BLaER1 (cell line): ENCODE measurements at regions not wholly inside any gene's neighbourhood (a gene's known extent, or its start where the extent isn't known, plus 50 kb on each side); places are given as distances from the start of the nearest gene placed in this dataset.

Experiments
- H3K27ac ChIP-seq: shearing (Covaris generic); formaldehyde crosslinking; 2 replicates; pipeline ENCODE4 v1.8.1; 2022
- H3K27me3 ChIP-seq: shearing (Covaris generic); formaldehyde crosslinking; 2 replicates; pipeline ENCODE4 v1.8.1; 2022
- H3K36me3 ChIP-seq: shearing (Covaris generic); formaldehyde crosslinking; 2 replicates; pipeline ENCODE4 v1.8.1; 2022
- H3K4me1 ChIP-seq: shearing (Covaris generic); formaldehyde crosslinking; 2 replicates; pipeline ENCODE4 v1.8.1; 2022
- H3K4me2 ChIP-seq: shearing (Covaris generic); formaldehyde crosslinking; 2 replicates; pipeline ENCODE4 v1.8.1; 2022
- H3K4me3 ChIP-seq: shearing (Covaris generic); formaldehyde crosslinking; 2 replicates; pipeline ENCODE4 v1.8.1; 2022
- H3K9ac ChIP-seq: shearing (Covaris generic); formaldehyde crosslinking; 2 replicates; pipeline ENCODE4 v1.8.1; 2022
- H3K9me3 ChIP-seq: shearing (Covaris generic); formaldehyde crosslinking; 2 replicates; pipeline ENCODE4 v1.8.1; 2022
- H4K20me1 ChIP-seq: shearing (Covaris generic); formaldehyde crosslinking; 2 replicates; pipeline ENCODE4 v1.8.1; 2022
- Cebpa-rat ChIP-seq: shearing (Covaris generic); IDR thresholded peaks from 2 replicates; pipeline ENCODE4 v1.8.1; 2022

GRCh38 chr2:122164964-122165363, 409.5 kb downstream of the TSN start:
- no peaks in the 10 kb centered on the region for H3K36me3 ChIP-seq
- H3K27ac ChIP-seq = no peak overlapping the region
- TF ChIP-seq Cebpa-rat = no peak
- peaks cover 43% of the 10 kb centered on the region for H3K4me1 ChIP-seq
- no peak overlapping the region for H3K4me3 ChIP-seq
- H3K9ac ChIP-seq = no peak overlapping the region
- 0 out of 2 replicates have a peak, but pooled peaks cover 7% of the 10 kb centered on the region for H3K9me3 ChIP-seq
- H4K20me1 ChIP-seq = no peaks in the 10 kb centered on the region
- no peak overlapping the region for H3K4me2 ChIP-seq
- H3K27me3 ChIP-seq = no peaks in the 10 kb centered on the region

- no peak overlapping the region for H3K4me3 ChIP-seq
- H3K4me2 ChIP-seq = no peak overlapping the region
- H3K9ac ChIP-seq = no peak overlapping the region
- peaks cover 40% of the 10 kb centered on the region for H3K4me1 ChIP-seq
- 0 out of 2 replicates have a peak, but pooled peaks cover 7% of the 10 kb centered on the region for H3K9me3 ChIP-seq
- H4K20me1 ChIP-seq = no peaks in the 10 kb centered on the region
- no peak for TF ChIP-seq Cebpa-rat
- H3K27me3 ChIP-seq = no peaks in the 10 kb centered on the region
- no peak overlapping the region for H3K27ac ChIP-seq
- no peaks in the 10 kb centered on the region for H3K36me3 ChIP-seq
Measured at GRCh38 chr2:122166820-122167219, 411.4 kb downstream of the TSN start.

DNA sequence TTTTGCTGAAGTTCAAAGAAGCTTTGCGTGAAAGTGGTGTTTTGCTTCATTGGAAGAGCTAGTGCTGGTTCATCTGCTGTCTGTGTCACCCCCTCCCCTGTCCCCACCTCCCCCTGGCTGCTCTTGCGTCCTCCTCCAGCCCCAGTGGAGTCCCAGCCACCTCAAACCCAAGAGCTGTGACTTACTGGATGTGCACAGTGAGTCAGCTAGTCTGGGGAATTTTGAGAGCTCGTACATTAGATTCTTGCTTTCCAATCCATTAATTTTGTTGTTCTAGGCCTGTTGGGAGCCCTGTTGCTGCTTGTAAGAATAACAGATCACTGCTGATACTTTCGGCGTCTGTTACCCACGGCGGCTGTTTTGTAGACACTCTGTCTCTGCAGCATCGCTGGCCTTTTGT, 412.1 kb downstream of the TSN start:
- Histone ChIP-seq H3K27me3 (no peaks in the 10 kb centered on the region), H3K4me1 (peaks cover 33% of the 10 kb centered on the region), H3K9me3 (0 out of 2 replicates have a peak, but pooled peaks cover 7% of the 10 kb centered on the region), H3K27ac (no peak overlapping the region), H3K4me2 (no peak overlapping the region), H3K4me3 (no peak overlapping the region), H4K20me1 (no peaks in the 10 kb centered on the region), H3K36me3 (no peaks in the 10 kb centered on the region), H3K9ac (no peak overlapping the region)
- TF ChIP-seq Cebpa-rat = no peak

DNA sequence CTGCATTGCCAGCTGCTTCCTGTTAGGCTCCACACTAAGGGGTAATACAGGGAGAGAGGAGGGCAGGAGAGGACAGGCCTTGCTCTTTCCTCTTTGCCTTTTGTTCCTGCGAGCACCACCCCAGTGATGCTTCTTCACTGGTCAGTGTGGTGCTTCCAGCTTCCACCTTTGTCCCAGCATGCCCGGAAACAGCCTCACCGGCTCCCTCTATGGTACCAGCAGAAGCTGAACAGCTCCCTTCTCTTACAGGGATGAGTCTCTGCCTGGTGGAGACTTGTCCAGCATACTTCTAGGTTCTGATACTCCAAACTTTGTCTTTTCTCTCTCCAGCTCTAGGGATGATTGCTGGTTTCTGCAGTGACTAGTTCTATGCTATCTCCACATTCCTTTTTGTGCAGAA, 413.3 kb downstream of the TSN start:
- H3K9me3 ChIP-seq = 0 out of 2 replicates have a peak, but pooled peaks cover 7% of the 10 kb centered on the region
- no peak overlapping the region for H3K9ac ChIP-seq
- H3K4me1 ChIP-seq = peaks cover 20% of the 10 kb centered on the region
- no peaks in the 10 kb centered on the region for H3K27me3 ChIP-seq
- no peaks in the 10 kb centered on the region for H3K36me3 ChIP-seq
- no peak overlapping the region for H3K27ac ChIP-seq
- H3K4me3 ChIP-seq = no peak overlapping the region
- no peak for TF ChIP-seq Cebpa-rat
- no peak overlapping the region for H3K4me2 ChIP-seq
- H4K20me1 ChIP-seq = no peaks in the 10 kb centered on the region

DNA sequence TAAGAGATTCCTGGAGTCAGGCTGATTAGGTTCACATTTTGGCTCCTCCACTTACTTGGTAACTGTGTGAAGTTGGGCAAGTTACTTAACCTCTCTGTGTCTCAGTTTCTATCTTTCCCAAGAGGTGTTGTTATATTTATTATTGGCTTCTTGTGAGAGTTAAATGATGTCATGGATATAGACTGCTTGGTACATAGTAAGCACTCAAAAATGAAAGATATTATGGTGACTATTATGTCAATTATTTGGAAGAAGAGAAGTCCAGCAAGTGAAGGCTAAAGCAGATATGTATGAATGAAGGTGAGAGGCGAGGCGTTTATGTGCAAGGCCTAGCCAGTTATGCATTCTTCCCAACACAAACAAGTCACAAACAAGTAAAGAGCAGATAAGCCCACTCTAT, 417.4 kb downstream of the TSN start:
- Histone ChIP-seq H3K36me3 (no peaks in the 10 kb centered on the region), H3K4me2 (no peak overlapping the region), H3K27me3 (no peaks in the 10 kb centered on the region), H4K20me1 (no peaks in the 10 kb centered on the region), H3K9ac (no peak overlapping the region), H3K9me3 (no peaks in the 10 kb centered on the region), H3K4me3 (no peak overlapping the region), H3K4me1 (peaks cover 4% of the 10 kb centered on the region), H3K27ac (no peak overlapping the region)
- TF ChIP-seq Cebpa-rat = no peak

DNA sequence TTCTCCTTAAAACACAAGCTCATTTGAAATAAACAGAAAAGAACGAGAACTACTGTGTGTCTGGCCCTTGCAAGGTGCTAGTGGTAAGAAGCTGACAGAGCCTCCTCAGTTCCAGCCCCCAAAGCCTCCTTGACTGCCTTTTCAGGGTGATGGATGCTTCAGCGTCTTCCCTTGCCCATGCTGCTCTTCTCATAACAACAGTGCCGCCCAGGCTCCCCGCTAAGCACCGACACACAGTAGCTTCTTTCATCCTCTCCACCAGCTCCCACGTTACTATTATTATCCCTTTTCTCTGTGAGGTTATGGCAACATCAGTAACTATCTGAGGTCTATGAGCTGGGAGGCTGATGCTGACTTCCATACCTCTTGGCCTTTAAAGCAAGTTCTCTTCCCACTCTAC, 418.6 kb downstream of the TSN start:
- no peak overlapping the region for H3K4me3 ChIP-seq
- no peaks in the 10 kb centered on the region for H3K36me3 ChIP-seq
- no peaks in the 10 kb centered on the region for H3K4me1 ChIP-seq
- no peak overlapping the region for H3K27ac ChIP-seq
- H3K9me3 ChIP-seq = no peaks in the 10 kb centered on the region
- no peaks in the 10 kb centered on the region for H4K20me1 ChIP-seq
- no peak overlapping the region for H3K9ac ChIP-seq
- no peak for TF ChIP-seq Cebpa-rat
- no peak overlapping the region for H3K4me2 ChIP-seq
- H3K27me3 ChIP-seq = no peaks in the 10 kb centered on the region

DNA sequence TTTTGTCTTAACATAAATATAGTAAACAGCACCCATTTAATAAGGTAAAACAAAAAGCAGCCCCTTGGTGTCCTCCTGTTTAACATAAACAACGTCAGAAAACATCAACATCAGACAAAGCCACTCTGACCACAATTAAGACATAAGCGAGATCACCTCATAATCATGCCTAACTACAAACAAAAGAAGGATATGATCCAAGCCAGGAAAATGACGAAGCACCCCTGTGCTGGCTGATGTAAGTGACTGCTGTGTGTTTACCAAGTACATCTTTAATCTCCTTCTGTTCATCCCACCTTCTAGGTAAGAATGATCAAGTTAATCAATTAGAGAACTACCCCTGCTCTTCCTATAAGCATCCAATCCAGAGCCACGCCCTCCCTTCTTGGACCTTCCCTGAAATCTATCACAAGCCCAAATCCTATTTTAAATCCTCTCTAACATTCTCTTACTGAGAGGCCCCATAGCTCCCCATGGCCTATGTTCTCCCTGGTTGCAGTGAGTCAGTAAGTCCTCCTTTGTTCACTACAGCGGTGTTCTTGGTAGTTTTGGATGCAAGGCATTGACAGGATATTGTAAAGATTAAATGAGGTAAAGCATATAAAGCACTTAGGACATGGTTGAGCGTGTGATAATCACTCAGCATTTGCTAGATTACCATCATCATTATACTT, 424.2 kb downstream of the TSN start:
- peaks cover 9% of the 10 kb centered on the region for H3K9me3 ChIP-seq
- H3K4me2 ChIP-seq = no peak overlapping the region
- TF ChIP-seq Cebpa-rat = no peak
- H3K4me1 ChIP-seq = peaks cover 17% of the 10 kb centered on the region
- no peak overlapping the region for H3K9ac ChIP-seq
- no peaks in the 10 kb centered on the region for H4K20me1 ChIP-seq
- H3K36me3 ChIP-seq = no peaks in the 10 kb centered on the region
- no peak overlapping the region for H3K27ac ChIP-seq
- no peak overlapping the region for H3K4me3 ChIP-seq
- H3K27me3 ChIP-seq = no peaks in the 10 kb centered on the region

DNA sequence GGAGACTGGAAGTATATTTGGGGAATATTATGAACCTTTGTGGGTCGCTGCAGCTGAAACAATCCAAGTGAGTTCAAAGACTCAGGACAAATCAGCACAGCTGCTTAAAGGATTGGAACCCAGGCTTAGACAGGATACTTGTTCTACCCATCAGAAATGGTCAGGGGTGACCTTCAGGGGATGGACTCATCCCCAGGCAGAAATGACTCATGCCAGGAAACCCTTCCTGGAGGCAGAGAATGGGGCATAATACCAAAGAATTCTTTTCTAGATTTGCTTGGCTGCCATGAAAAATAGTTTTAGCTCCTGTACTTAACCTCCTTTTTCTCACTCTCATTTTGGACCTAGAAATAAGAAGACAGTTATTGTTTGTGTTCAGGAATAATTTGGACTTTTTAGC, 425.5 kb downstream of the TSN start:
- no peak for TF ChIP-seq Cebpa-rat
- peaks cover 9% of the 10 kb centered on the region for H3K9me3 ChIP-seq
- H3K4me3 ChIP-seq = no peak overlapping the region
- peaks cover 17% of the 10 kb centered on the region for H3K4me1 ChIP-seq
- H3K36me3 ChIP-seq = no peaks in the 10 kb centered on the region
- H4K20me1 ChIP-seq = no peaks in the 10 kb centered on the region
- H3K27me3 ChIP-seq = no peaks in the 10 kb centered on the region
- H3K9ac ChIP-seq = no peak overlapping the region
- no peak overlapping the region for H3K4me2 ChIP-seq
- H3K27ac ChIP-seq = no peak overlapping the region

- Histone ChIP-seq H3K4me1 (peaks cover 17% of the 10 kb centered on the region), H3K4me2 (peak overlapping the region; percentile 78), H3K27ac (peak overlapping the region; percentile 37; the same call in 1 of the 2 replicates), H3K27me3 (no peaks in the 10 kb centered on the region), H3K9ac (no peak overlapping the region), H3K36me3 (no peaks in the 10 kb centered on the region), H4K20me1 (no peaks in the 10 kb centered on the region), H3K4me3 (no peak overlapping the region), H3K9me3 (peaks cover 9% of the 10 kb centered on the region)
- no peak for TF ChIP-seq Cebpa-rat
Measured at GRCh38 chr2:122182616-122183355, 427.3 kb downstream of the TSN start.

GRCh38 chr2:122183890-122184289, 428.4 kb downstream of the TSN start:
- Histone ChIP-seq H3K9me3 (peaks cover 9% of the 10 kb centered on the region), H3K4me2 (peak overlapping the region; percentile 78), H3K27me3 (no peaks in the 10 kb centered on the region), H3K9ac (no peak overlapping the region), H3K36me3 (no peaks in the 10 kb centered on the region), H3K4me1 (peaks cover 17% of the 10 kb centered on the region), H3K4me3 (no peak overlapping the region), H3K27ac (0 out of 2 replicates have a peak overlapping the region, but pooled peaks have one; percentile 37), H4K20me1 (no peaks in the 10 kb centered on the region)
- no peak for TF ChIP-seq Cebpa-rat
